NCI-H1092 (cell line): ENCODE measurements at regions not wholly inside any gene's neighbourhood (a gene's known extent, or its start where the extent isn't known, plus 50 kb on each side); places are given as distances from the start of the nearest gene placed in this dataset.
"Not testable (repeated sequence)": the region's sequence is repeated elsewhere in the genome, so short reads cannot be mapped to it uniquely, and the experiment has no call there.

Source experiments
- DNase-seq: peaks from one replicate; lab custom pipeline; 2025; lab: John Stamatoyannopoulos, UW

DNA sequence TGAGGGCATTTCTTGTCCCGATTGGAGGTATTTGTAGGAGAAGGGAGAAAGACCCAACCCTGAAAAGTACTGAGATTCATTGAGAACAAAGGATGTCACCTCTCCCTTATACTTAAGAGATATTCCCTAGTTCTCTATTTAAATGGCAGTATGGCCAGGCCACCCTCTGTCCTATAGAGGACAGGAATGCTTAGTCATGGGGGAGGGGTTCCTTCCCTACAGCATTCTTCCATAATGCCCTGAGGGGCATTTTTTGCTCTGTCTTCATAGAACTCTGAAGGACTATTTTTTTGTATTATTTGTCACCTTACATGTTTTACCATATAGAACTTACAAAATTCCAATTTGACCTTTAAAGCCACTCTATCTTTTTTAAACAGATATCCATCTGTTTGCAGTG is 176.3 kb downstream of the TMEM161B start:
- DNase-seq = no peak

DNA sequence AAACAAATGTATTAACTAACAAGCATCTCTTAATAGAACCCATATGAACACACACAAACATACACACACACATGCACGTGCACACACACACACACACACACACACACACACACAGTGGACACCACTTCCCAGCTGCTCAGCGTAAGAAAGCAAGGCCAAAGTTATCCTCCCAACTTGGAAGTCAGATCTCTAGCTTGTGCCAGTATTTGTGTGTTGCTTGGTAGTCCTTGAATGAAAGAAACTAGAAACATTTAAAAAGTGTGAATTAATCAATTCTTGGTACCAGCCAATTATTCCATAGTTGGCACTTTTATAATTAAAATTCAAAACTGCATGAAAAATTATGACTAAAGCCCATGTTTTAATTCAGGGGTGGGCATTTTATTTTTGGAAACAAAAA is 178.1 kb downstream of the TMEM161B start:
- DNase-seq = no peak

GRCh38 chr5:88089719-88090390 is 178.8 kb downstream of the TMEM161B start:
- DNase-seq = no peak

DNA sequence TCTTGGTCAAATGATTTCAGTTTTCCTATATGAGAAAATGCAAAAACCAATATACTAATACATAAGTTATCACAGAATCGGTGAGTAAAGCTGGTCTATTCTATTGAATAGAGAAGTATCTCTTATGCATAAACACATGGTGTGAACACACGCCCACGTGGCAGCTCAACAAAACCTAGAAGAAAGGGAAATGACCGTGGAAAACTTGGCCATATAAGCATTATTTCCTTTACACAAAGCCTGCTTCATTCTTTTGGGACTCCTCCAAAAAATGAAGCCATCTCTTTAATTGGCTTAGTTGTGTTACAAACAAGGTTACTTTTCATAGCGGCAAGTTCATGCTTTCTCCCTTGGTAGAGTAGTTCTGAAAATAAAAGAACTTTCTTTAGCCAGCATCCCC is 183.2 kb downstream of the TMEM161B start:
- DNase-seq = no peak

GRCh38 chr5:88081877-88082276 is 186.8 kb downstream of the TMEM161B start:
- DNase-seq = no peak

DNA sequence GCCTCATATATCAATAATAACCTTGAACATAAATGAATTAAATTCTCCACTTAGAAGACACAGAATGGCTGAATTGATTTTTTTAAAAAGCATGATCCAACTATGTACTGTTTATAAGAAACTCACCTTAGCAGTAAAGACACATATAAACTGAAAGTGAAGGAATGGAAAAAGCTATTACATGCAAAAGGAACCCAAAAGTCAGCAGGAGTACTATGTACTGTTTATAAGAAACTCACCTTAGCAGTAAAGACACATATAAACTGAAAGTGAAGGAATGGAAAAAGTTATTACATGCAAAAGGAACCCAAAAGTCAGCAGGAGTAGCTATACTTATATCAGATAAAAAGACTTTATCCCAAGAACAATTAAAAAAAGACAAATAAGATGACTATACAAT is 204.8 kb downstream of the TMEM161B start:
- no peak for DNase-seq

GRCh38 chr5:88060194-88060593 is 208.5 kb downstream of the TMEM161B start:
- DNase-seq = no peak

- DNase-seq = no peak
Observed at GRCh38 chr5:88058625-88059024, 210.0 kb downstream of the TMEM161B start.

GRCh38 chr5:88052468-88052867 is 216.2 kb downstream of the TMEM161B start:
- DNase-seq = not testable (repeated sequence)

GRCh38 chr5:88051148-88051547 is 217.5 kb downstream of the TMEM161B start:
- DNase-seq = no peak

DNA sequence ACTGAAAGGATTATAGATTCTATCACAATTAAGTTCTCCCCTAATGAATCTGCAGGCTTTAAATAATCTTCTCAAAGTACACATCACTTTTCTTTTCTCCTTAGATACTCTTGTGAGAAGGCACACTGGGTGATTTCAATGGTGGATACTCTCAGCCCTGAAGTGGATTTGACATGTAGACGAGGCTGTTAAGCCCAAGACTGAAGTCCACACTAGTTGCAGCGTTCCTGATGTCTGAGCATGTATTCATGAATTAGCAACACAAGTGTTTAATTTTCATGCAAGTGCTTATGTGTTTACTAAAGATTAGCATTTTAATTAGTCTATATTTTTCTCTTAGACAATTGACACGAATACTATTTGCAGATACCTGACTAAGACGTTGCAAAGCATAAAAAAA is 218.9 kb downstream of the TMEM161B start:
- DNase-seq = no peak

DNA sequence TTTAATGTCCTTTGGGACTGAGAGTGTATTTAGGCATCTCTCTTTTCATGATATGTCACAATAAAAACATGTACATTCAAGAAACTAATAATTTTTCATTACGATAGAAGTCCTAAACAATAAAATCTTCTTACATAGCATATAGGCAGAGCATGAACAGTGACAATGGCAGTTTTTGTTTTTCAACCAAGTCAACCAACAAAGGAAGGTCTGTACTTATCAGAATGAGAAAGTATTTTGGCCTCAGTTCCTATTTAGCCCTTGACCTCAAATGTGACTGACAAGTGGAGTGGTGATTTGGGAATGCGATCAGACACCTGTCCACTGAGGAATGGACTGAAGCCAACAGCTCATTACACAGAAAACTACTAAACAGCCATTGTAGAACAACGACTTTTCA is 219.5 kb downstream of the TMEM161B start:
- DNase-seq = no peak

DNA sequence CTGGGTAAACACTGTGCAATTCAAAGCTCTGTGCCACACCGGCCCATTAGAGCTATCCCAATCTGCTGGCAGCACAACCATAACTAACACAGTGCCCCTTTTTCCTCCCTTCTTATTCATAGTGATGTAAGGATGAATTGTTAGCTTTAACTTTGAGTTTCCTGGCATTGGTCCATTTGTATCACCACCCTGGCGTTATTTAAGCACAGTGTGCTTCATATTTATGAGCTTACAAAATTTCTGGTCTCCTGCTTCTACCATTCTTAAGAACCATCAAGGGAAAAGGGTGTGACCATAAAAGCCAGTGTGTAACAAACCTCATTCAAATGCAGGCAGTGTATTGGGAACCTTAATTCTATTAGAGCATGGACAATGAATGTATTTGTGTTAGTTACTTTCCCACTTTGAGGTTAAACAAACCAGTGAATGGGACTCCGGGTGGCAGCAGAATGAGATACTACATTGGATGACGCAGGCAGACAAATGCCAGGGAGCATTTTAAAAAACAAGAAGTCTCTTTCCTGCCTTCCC is 222.6 kb downstream of the TMEM161B start:
- DNase-seq = no peak

GRCh38 chr5:88045165-88045564 is 223.5 kb downstream of the TMEM161B start:
- no peak for DNase-seq

DNA sequence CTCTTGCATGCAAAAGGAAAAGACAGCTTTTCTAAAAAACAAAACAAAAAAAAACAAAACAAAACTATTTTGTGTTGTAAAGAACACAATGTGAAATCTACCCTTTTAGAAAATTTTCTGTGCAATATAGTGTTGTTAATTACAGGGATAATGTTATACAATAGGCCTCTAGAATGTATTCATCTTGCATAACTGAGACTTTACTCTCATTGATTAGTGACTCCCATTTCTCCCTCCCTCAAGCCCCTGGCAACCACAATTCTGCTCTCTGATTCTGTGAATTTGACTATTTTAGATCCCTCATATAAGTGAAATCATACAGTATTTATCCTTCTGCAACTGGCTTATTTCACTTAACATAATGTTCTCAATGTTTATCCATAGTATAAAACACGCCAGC is 234.1 kb downstream of the TMEM161B start:
- DNase-seq = no peak

DNA sequence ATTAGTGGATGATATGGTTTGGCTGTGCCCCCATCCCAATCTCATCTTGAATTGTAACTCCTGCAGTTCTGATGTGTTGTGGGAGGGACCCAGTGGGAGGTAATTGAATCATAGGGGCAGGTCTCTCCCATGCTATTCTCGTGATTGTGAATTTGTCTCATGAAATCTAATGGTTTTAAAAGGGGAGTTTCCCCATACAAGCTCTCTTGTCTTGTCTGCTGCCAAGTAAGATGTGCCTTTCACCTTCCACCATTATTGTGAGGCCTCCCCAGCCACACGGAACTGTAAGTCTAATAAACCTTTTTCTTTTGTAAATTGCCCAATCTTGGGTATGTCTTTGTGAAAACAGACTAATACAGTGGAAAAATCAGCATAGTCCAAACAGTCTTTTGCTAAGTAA is 235.5 kb downstream of the TMEM161B start:
- DNase-seq = no peak

DNA sequence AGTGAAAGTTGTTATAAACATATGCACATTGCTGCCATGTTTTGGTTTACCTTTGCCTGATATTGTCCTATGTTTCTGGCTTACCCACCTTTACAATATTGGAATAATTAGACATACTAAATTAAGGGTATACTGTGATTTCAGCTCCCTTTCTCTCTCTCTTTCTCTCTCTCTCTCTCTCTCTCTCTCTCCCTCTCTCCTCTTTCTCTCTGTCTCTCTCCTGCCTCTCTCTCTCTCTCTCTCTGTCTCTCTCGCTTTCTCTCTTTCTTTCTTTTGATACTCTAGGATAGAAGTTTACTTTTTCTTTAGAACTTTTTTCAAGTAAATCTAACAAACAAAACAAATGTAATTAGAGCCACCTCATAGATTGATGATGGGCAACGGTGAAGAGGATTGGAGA is 239.6 kb downstream of the TMEM161B start:
- no peak for DNase-seq

DNA sequence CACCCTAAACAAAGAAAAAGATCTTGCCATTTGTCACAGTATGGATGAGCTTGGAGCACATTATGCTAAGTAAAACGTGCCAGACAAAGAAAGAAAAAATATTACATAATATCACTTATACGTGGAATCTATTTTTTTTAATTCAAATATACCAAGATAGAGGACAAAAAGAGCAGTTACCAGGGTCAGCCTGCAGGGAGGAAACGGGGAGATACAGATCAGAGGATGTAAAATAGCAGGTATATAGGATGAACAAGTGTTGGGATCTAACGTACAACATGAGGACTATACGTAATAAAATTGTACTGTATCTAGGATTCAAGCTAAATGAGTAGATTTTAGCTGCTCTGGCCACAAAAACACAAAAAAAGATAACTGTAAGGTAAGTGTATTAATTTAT is 247.5 kb downstream of the TMEM161B start:
- no peak for DNase-seq

DNA sequence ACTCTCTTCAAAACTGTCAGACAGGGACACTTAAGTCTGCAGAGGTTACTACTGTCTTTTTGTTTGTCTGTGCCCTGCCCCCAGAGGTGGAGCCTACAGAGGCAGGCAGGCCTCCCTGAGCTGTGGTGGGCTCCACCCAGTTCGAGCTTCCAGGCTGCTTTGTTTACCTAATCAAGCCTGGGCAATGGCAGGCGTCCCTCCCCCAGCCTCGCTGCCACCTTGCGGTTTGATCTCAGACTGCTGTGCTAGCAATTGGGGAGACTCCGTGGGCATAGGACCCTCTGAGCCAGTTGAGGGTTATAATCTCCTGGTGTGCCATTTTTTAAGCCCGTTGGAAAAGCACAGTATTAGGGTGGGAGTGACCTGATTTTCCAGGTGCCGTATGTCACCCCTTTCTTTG is 253.7 kb downstream of the TMEM161B start:
- not testable (repeated sequence) for DNase-seq

- DNase-seq = no peak
Observed at GRCh38 chr5:88000877-88001276, 267.8 kb downstream of the TMEM161B start.

DNA sequence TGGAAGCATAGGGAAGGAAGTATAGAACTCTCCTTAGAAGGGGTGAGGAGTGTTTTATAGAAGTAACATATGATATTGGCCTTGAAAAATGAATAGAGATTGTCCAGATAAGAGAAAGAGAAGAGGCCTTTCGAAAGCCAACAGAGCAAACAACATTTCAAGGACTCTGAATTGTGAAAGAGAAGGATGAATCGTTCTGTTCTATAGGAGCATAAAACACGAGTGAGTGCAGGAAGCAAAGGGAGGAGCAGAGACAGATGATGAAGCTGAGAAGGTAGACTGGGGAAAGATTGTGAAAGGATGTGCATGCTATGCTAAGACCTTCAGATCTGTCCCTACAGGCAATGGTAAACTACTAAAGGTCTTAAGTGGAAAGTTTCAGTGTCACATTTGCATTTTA is 271.0 kb downstream of the TMEM161B start:
- no peak for DNase-seq

- no peak for DNase-seq
Observed at GRCh38 chr5:87966213-87966612, 302.4 kb downstream of the TMEM161B start.

- no peak for DNase-seq
Observed at GRCh38 chr5:87954121-87954520, 314.5 kb downstream of the TMEM161B start.

GRCh38 chr5:87951661-87952060 is 317.0 kb downstream of the TMEM161B start:
- no peak for DNase-seq
